Activated CD8-positive, alpha-beta T cell treated with anti-CD3 and anti-CD28 coated beads for 36 hours (primary cell): ENCODE measurements at regions not wholly inside any gene's neighbourhood (a gene's known extent, or its start where the extent isn't known, plus 50 kb on each side); places are given as distances from the start of the nearest gene placed in this dataset.

Experiments used
- ATAC-seq: fragments of 200-7000 bp; cut with Tn5 transposase; one replicate; pipeline ENCODE4 v1.10.0; 2021; ENCODE audit warnings: mild to moderate bottlenecking, moderate library complexity
- CTCF ChIA-PET: fragments of 350-600 bp; sonication (Branson Sonifier 250); formaldehyde crosslinking; loops from one replicate; lab custom pipeline; 2021; ENCODE audit warnings: antibody characterized with exemption; lab: Charles Lee
- POLR2A ChIA-PET: fragments of 350-600 bp; sonication (Branson Sonifier 250); formaldehyde crosslinking; loops from one replicate; lab custom pipeline; 2021; ENCODE audit warnings: antibody characterized with exemption; lab: Charles Lee
- DNase-seq: peaks from one replicate; pipeline ENCODE4 v3.0.0-alpha.2; 2020
- H3K27ac Mint-ChIP-seq: one replicate; pipeline ENCODE4 v1.8.0; 2021; ENCODE audit warnings: mild to moderate bottlenecking, mixed read lengths
- H3K27me3 Mint-ChIP-seq: one replicate; pipeline ENCODE4 v1.8.0; 2021; ENCODE audit warnings: mixed read lengths
- H3K36me3 Mint-ChIP-seq: one replicate; pipeline ENCODE4 v1.8.0; 2021; ENCODE audit warnings: low read depth, mixed read lengths
- H3K4me1 Mint-ChIP-seq: one replicate; pipeline ENCODE4 v1.8.0; 2021; ENCODE audit warnings: low read depth, mixed read lengths
- H3K4me3 Mint-ChIP-seq: one replicate; pipeline ENCODE4 v1.8.0; 2021; ENCODE audit warnings: mild to moderate bottlenecking, moderate library complexity, mixed read lengths
- H3K9me3 Mint-ChIP-seq: one replicate; pipeline ENCODE4 v1.8.0; 2021; ENCODE audit warnings: mixed read lengths
- intact Hi-C: fragments of 100-400 bp; cut with micrococcal nuclease; formaldehyde crosslinking; loops from one replicate; pipeline ENCODE4 v1.10.0; 2022
- TF ChIP-seq, protein P1 (sequence below): fragments of 200-600 bp; IDR thresholded peaks from one replicate; pipeline ENCODE4 v1.8.0; 2022; ENCODE audit warnings: antibody characterized with exemption, mild to moderate bottlenecking

DNA sequence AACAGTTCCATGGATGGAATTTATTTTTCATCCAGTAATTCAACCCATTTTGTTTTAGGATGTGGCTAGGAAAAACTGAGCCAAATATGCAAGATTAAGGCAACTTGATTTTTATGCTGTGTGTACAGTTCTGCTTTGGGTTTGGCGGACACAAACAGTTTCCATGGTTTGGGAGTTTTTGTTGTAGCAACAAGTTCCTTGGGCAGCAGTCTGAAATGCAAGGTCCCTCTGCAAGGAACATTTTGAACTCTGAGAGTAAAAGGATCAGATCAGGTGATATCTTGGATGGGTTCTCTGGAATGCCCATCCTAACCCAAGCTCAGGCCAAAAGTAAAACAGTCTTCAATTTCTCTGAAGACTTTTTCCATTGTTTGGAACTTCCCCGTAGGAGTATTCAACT, 161.2 kb downstream of the TMX1 start:
- TF ChIP-seq, protein P1, sequence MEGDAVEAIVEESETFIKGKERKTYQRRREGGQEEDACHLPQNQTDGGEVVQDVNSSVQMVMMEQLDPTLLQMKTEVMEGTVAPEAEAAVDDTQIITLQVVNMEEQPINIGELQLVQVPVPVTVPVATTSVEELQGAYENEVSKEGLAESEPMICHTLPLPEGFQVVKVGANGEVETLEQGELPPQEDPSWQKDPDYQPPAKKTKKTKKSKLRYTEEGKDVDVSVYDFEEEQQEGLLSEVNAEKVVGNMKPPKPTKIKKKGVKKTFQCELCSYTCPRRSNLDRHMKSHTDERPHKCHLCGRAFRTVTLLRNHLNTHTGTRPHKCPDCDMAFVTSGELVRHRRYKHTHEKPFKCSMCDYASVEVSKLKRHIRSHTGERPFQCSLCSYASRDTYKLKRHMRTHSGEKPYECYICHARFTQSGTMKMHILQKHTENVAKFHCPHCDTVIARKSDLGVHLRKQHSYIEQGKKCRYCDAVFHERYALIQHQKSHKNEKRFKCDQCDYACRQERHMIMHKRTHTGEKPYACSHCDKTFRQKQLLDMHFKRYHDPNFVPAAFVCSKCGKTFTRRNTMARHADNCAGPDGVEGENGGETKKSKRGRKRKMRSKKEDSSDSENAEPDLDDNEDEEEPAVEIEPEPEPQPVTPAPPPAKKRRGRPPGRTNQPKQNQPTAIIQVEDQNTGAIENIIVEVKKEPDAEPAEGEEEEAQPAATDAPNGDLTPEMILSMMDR: no peak
- Mint-ChIP-seq H3K27me3 (peaks cover 15% of the 10 kb centered on the region), H3K4me1 (no peaks in the 10 kb centered on the region), H3K9me3 (no peaks in the 10 kb centered on the region), H3K27ac (no peak overlapping the region), H3K4me3 (no peak overlapping the region), H3K36me3 (no peaks in the 10 kb centered on the region)
- POLR2A ChIA-PET: no interaction called here
- ATAC-seq: no peak
- no peak for DNase-seq
- CTCF ChIA-PET: no interaction called here
- intact Hi-C loops: no loop called here

DNA sequence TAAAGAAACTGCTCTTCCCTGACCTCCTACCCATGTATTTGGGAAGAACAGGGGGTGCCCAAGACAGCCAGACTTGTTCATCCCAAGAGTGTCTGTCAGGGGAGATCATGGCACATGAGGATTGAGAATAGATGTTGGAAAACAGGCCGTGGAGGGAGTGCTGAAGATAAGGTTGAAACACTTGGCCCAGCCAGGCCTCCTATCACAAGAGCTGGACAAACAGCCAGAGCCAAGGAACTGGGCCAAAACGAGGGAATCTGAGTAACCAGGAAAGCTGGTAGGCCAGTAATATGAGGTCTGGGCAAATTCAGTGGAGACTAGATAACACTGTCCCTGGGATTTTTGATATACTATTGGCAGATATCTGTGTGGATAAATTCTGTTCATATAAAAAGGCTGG, 161.7 kb downstream of the TMX1 start:
- no peak for ATAC-seq
- CTCF ChIA-PET: no interaction called here
- H3K36me3 Mint-ChIP-seq: no peaks in the 10 kb centered on the region
- intact Hi-C loops: no loop called here
- POLR2A ChIA-PET: no interaction called here
- no peak overlapping the region for H3K4me3 Mint-ChIP-seq
- no peak overlapping the region for H3K27ac Mint-ChIP-seq
- no peak for DNase-seq
- no peaks in the 10 kb centered on the region for H3K4me1 Mint-ChIP-seq
- TF ChIP-seq, protein P1: no peak
- no peaks in the 10 kb centered on the region for H3K9me3 Mint-ChIP-seq
- H3K27me3 Mint-ChIP-seq: peaks cover 18% of the 10 kb centered on the region

DNA sequence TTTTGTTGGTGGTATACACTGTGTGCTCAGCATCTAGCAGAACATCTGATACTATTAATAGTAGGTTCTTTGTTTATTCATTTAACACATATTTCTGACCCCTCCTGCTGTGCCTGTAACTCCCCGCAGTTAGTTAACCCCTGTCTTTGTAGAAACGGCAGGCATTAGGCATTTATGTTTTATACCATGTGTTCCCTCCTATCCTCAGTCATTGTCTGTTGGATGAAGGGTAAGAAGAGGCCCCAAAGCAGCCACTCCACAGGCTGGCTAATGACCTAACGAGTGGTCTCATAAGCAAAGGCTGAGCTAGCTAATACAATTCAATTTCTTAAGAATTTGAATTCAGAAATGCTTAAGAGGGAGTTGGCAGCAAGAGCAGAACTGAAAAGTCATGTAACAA, 170.8 kb downstream of the TMX1 start:
- Mint-ChIP-seq H3K27ac (no peak overlapping the region), H3K9me3 (no peaks in the 10 kb centered on the region), H3K4me1 (no peaks in the 10 kb centered on the region), H3K27me3 (peaks cover 16% of the 10 kb centered on the region), H3K4me3 (no peak overlapping the region), H3K36me3 (no peaks in the 10 kb centered on the region)
- TF ChIP-seq, protein P1: no peak
- CTCF ChIA-PET: no interaction called here
- no peak for DNase-seq
- no peak for ATAC-seq
- POLR2A ChIA-PET: no interaction called here
- intact Hi-C loops: no loop called here

DNA sequence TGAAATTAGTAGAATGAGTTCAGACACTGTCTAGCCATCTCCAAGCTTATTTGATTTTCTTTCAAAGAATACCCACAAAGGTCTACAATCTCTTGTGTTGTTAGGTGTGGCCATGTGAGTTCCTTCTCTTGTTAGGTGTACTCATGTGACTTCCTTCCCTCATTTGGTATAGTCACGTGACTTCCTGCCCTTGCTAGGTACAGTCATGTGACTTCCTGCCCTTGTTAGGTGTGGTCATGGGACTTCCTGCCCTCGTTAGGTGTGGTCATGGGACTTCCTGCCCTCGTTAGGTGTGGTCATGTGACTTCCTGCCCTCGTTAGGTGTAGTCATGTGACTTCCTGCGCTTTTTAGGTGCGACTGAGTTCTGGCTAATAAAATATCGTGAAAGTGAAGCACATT, 179.6 kb downstream of the TMX1 start:
- peak; percentile 60 for ATAC-seq
- TF ChIP-seq, protein P1: no peak
- intact Hi-C loops: no loop called here
- CTCF ChIA-PET: no interaction called here
- Mint-ChIP-seq H3K4me1 (peaks cover 9% of the 10 kb centered on the region), H3K4me3 (no peak overlapping the region), H3K27me3 (peaks cover 5% of the 10 kb centered on the region), H3K36me3 (peaks cover 11% of the 10 kb centered on the region), H3K27ac (peak overlapping the region; percentile 78), H3K9me3 (peaks cover 39% of the 10 kb centered on the region)
- POLR2A ChIA-PET: no interaction called here
- peak; percentile 65 for DNase-seq

DNA sequence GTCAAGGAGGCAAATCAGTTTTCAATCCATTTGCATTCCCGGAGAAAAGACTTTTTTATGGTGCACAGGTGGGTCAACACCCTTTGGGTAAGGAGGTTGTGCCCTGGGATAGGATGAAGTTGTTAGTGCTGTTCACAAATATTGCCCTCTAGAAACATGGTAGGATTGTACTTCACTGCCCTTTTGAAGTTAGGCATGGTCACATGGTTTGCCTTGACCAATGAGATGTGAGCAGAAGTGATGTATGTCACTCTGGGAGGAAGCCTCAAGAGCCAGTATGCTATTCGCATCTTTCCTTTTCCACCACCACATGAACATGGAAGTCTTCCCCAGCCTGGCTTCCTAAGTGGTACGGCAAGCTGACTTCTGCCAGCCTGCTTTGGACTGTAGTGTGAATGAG, 182.7 kb downstream of the TMX1 start:
- peaks cover 33% of the 10 kb centered on the region for H3K9me3 Mint-ChIP-seq
- ChIA-PET POLR2A (no interaction called here), CTCF (interaction anchor here (1.0 kb wide), 1 partner anchor 9 kb away, joined by 3 read pairs; no protein-coding TSS in a partner anchor)
- peaks cover 9% of the 10 kb centered on the region for H3K4me1 Mint-ChIP-seq
- no peak overlapping the region for H3K27ac Mint-ChIP-seq
- no peak overlapping the region for H3K4me3 Mint-ChIP-seq
- intact Hi-C loops: no loop called here
- DNase-seq (no peak), ATAC-seq (no peak)
- H3K27me3 Mint-ChIP-seq: no peaks in the 10 kb centered on the region
- peaks cover 11% of the 10 kb centered on the region for H3K36me3 Mint-ChIP-seq
- TF ChIP-seq, protein P1: no peak
